ENCODE measurements at regions not wholly inside any gene's neighbourhood (a gene's known extent, or its start where the extent isn't known, plus 50 kb on each side); places are given as distances from the start of the nearest gene placed in this dataset.
A peak's percentile ranks its signal among the peaks of the same experiment; 100 is the strongest.

GRCh38 chr1:87197641-87198040 is 131.0 kb upstream of the LMO4 start:
- no peak for ATAC-seq (ENCODE audit: low read depth)
- H3K4me3 ChIP-seq (ENCODE audit: severe bottlenecking) = no peak overlapping the region
- no peak for TF ChIP-seq CTCF (IDR thresholded peaks at IDR 0.05; ENCODE audit: poor library complexity, severe bottlenecking)
- H3K9me3 ChIP-seq (ENCODE audit: severe bottlenecking) = no peaks in the 10 kb centered on the region
- H3K27me3 ChIP-seq (ENCODE audit: insufficient read depth, poor library complexity, severe bottlenecking) = no peaks in the 10 kb centered on the region
- no peaks in the 10 kb centered on the region for H3K4me1 ChIP-seq (ENCODE audit: insufficient read depth, poor library complexity, severe bottlenecking)
- H3K36me3 ChIP-seq (ENCODE audit: low read depth) = no peaks in the 10 kb centered on the region
- no peak for DNase-seq (ENCODE audit: low spot score)
- no peak overlapping the region for H3K27ac ChIP-seq (ENCODE audit: poor library complexity, severe bottlenecking)

- Histone ChIP-seq H3K27ac (ENCODE audit: poor library complexity, severe bottlenecking) (no peak overlapping the region), H3K9me3 (ENCODE audit: severe bottlenecking) (no peaks in the 10 kb centered on the region), H3K4me3 (ENCODE audit: severe bottlenecking) (no peak overlapping the region), H3K27me3 (ENCODE audit: insufficient read depth, poor library complexity, severe bottlenecking) (no peaks in the 10 kb centered on the region), H3K4me1 (ENCODE audit: insufficient read depth, poor library complexity, severe bottlenecking) (no peaks in the 10 kb centered on the region), H3K36me3 (ENCODE audit: low read depth) (no peaks in the 10 kb centered on the region)
- DNase-seq (ENCODE audit: low spot score) = no peak
- TF ChIP-seq CTCF (IDR thresholded peaks at IDR 0.05; ENCODE audit: poor library complexity, severe bottlenecking) = no peak
- ATAC-seq (ENCODE audit: low read depth) = peak; percentile 35; the same call in 1 of the 3 replicates
These were observed 127.6 kb upstream of the LMO4 start for GRCh38 chr1:87200875-87201638.

- H3K4me1 ChIP-seq (ENCODE audit: insufficient read depth, poor library complexity, severe bottlenecking) = no peaks in the 10 kb centered on the region
- no peaks in the 10 kb centered on the region for H3K36me3 ChIP-seq (ENCODE audit: low read depth)
- no peaks in the 10 kb centered on the region for H3K27me3 ChIP-seq (ENCODE audit: insufficient read depth, poor library complexity, severe bottlenecking)
- DNase-seq (ENCODE audit: low spot score) (no peak), ATAC-seq (ENCODE audit: low read depth) (no peak)
- no peaks in the 10 kb centered on the region for H3K9me3 ChIP-seq (ENCODE audit: severe bottlenecking)
- no peak overlapping the region for H3K4me3 ChIP-seq (ENCODE audit: severe bottlenecking)
- no peak overlapping the region for H3K27ac ChIP-seq (ENCODE audit: poor library complexity, severe bottlenecking)
- TF ChIP-seq CTCF (IDR thresholded peaks at IDR 0.05; ENCODE audit: poor library complexity, severe bottlenecking) = no peak
These were observed 126.9 kb upstream of the LMO4 start for GRCh38 chr1:87201768-87202167.

- Histone ChIP-seq H3K36me3 (ENCODE audit: low read depth) (no peaks in the 10 kb centered on the region), H3K9me3 (ENCODE audit: severe bottlenecking) (no peaks in the 10 kb centered on the region), H3K27me3 (ENCODE audit: insufficient read depth, poor library complexity, severe bottlenecking) (no peaks in the 10 kb centered on the region), H3K4me1 (ENCODE audit: insufficient read depth, poor library complexity, severe bottlenecking) (no peaks in the 10 kb centered on the region), H3K27ac (ENCODE audit: poor library complexity, severe bottlenecking) (no peak overlapping the region), H3K4me3 (ENCODE audit: severe bottlenecking) (no peak overlapping the region)
- no peak for TF ChIP-seq CTCF (IDR thresholded peaks at IDR 0.05; ENCODE audit: poor library complexity, severe bottlenecking)
- DNase-seq (ENCODE audit: low spot score) = no peak
- no peak for ATAC-seq (ENCODE audit: low read depth)
These were observed 126.2 kb upstream of the LMO4 start for GRCh38 chr1:87202451-87202850.

- Histone ChIP-seq H3K9me3 (ENCODE audit: severe bottlenecking) (no peaks in the 10 kb centered on the region), H3K27ac (ENCODE audit: poor library complexity, severe bottlenecking) (no peak overlapping the region), H3K27me3 (ENCODE audit: insufficient read depth, poor library complexity, severe bottlenecking) (no peaks in the 10 kb centered on the region), H3K4me1 (ENCODE audit: insufficient read depth, poor library complexity, severe bottlenecking) (no peaks in the 10 kb centered on the region), H3K4me3 (ENCODE audit: severe bottlenecking) (no peak overlapping the region), H3K36me3 (ENCODE audit: low read depth) (no peaks in the 10 kb centered on the region)
- no peak for TF ChIP-seq CTCF (IDR thresholded peaks at IDR 0.05; ENCODE audit: poor library complexity, severe bottlenecking)
- ATAC-seq (ENCODE audit: low read depth) (no peak), DNase-seq (ENCODE audit: low spot score) (no peak)
These were observed 125.6 kb upstream of the LMO4 start for GRCh38 chr1:87202922-87203655.

Data from RWPE2 (cell line).